Sigmoid colon (tissue), 6 donors: ENCODE measurements at regions not wholly inside any gene's neighbourhood (a gene's known extent, or its start where the extent isn't known, plus 50 kb on each side); places are given as distances from the start of the nearest gene placed in this dataset.

Experiments
- DNase-seq: peaks from one replicate; pipeline ENCODE4 v3.0.0-alpha.2; 2019
- H3K27ac ChIP-seq, 4 donors: fragments of 200-600 bp; sonication (generic); one replicate each; pipeline ENCODE4 v1.5.1; 2016 to 2019; ENCODE audit warnings: mild to moderate bottlenecking in 1 of 4
- H3K27me3 ChIP-seq, 3 donors: fragments of 200-600 bp; sonication (generic); one replicate each; pipeline ENCODE4 v1.5.1; 2019; ENCODE audit warnings: mild to moderate bottlenecking in 1 of 3
- H3K36me3 ChIP-seq, 4 donors: fragments of 200-600 bp; sonication (generic); one replicate each; pipeline ENCODE4 v1.5.1; 2016 to 2019
- H3K4me1 ChIP-seq, 4 donors: fragments of 200-600 bp; sonication (generic); one replicate each; pipeline ENCODE4 v1.5.1; 2017 to 2019
- H3K4me3 ChIP-seq, 4 donors: fragments of 200-600 bp; sonication (generic); one replicate each; pipeline ENCODE4 v1.5.1; 2017 to 2019; ENCODE audit warnings: mild to moderate bottlenecking in 2 of 4, moderate library complexity in 1 of 4
- H3K9me3 ChIP-seq, 4 donors: fragments of 200-600 bp in 3 of 4; sonication (generic) in 3 of 4; one replicate each; pipeline versions ENCODE4 v1.5.1 to v1.6.1; 2013 to 2019
- CTCF ChIP-seq, 4 experiments: fragments of 450-650 bp in 3 of 4; fragments of 200-600 bp in 1 of 4; IDR thresholded peaks; one replicate each; pipeline ENCODE4 v1.5.1; 2016 to 2019; ENCODE audit warnings: antibody characterized with exemption in 4 of 4, mild to moderate bottlenecking in 3 of 4, moderate library complexity in 2 of 4
- EP300 ChIP-seq, 4 donors: sonication (generic); formaldehyde crosslinking; IDR thresholded peaks; one replicate each; pipeline ENCODE4 v1.6.1; 2017; ENCODE audit warnings: antibody characterized with exemption in 4 of 4
- POLR2A ChIP-seq, 2 donors: fragments of 450-650 bp; IDR thresholded peaks; one replicate each; pipeline ENCODE4 v1.6.1; 2016; ENCODE audit warnings: antibody characterized with exemption in 2 of 2, mild to moderate bottlenecking in 2 of 2, moderate library complexity in 2 of 2
- POLR2AphosphoS5 ChIP-seq, 4 donors: sonication (generic); formaldehyde crosslinking; IDR thresholded peaks; one replicate each; pipeline ENCODE4 v1.6.1; 2017; ENCODE audit warnings: antibody characterized with exemption in 4 of 4
- WGBS, 2 donors: extraction: QIAGEN DNeasy Blood & Tissue Kit; methylation state at CpG; one replicate each; pipeline ENCODE4 v1.1.7; 2013; 5-methylcytosine and 5-hydroxymethylcytosine counted together
- intact Hi-C: fragments of 100-400 bp; cut with DNase I; formaldehyde crosslinking; loops from one replicate; pipeline ENCODE4 v1.15.1; 2023
- donor health status: healthy with polysubstance abuse.
- donor health status: healthy.

GRCh38 chr4:77431546-77431945 is 174.1 kb upstream of the CXCL13 start:
- 89% methylated on average over 1 of the region's 1 CpG for WGBS, 2 donors

GRCh38 chr4:77432717-77433417 is 172.8 kb upstream of the CXCL13 start:
- Histone ChIP-seq H3K36me3 (no peaks in the 10 kb centered on the region), H3K4me3 (no peak overlapping the region), H3K27ac (no peak overlapping the region), H3K9me3 (no peaks in the 10 kb centered on the region), H3K4me1 (peaks cover 0 to 7% (median 3%) of the 10 kb centered on the region in 4 donors), H3K27me3 (no peaks in the 10 kb centered on the region)
- intact Hi-C loops: no loop called here
- WGBS, 2 donors: 19 to 64% methylated on average over 3 of the region's 3 CpGs
- TF ChIP-seq CTCF (IDR thresholded peaks at IDR 0.05) (no peak), EP300 (IDR thresholded peaks at IDR 0.05) (no peak), POLR2AphosphoS5 (IDR thresholded peaks at IDR 0.05) (no peak), POLR2A (IDR thresholded peaks at IDR 0.05) (no peak)
- no peak for DNase-seq

More at GRCh38 chr4:77431546-77431945, 174.1 kb upstream of the CXCL13 start:
- peaks cover 0 to 7% (median 3%) of the 10 kb centered on the region in 4 donors for H3K4me1 ChIP-seq
- intact Hi-C loops: no loop called here
- TF ChIP-seq POLR2AphosphoS5 (IDR thresholded peaks at IDR 0.05): no peak
- no peak for TF ChIP-seq EP300 (IDR thresholded peaks at IDR 0.05)
- TF ChIP-seq CTCF (IDR thresholded peaks at IDR 0.05): no peak
- no peak for TF ChIP-seq POLR2A (IDR thresholded peaks at IDR 0.05)
- no peak overlapping the region for H3K4me3 ChIP-seq
- no peaks in the 10 kb centered on the region for H3K9me3 ChIP-seq
- no peak for DNase-seq
- H3K27ac ChIP-seq: no peak overlapping the region
- no peaks in the 10 kb centered on the region for H3K27me3 ChIP-seq
- no peaks in the 10 kb centered on the region for H3K36me3 ChIP-seq

- intact Hi-C loops: no loop called here
- Histone ChIP-seq H3K9me3 (no peaks in the 10 kb centered on the region), H3K27ac (no peak overlapping the region), H3K27me3 (no peaks in the 10 kb centered on the region), H3K4me3 (no peak overlapping the region), H3K4me1 (peaks cover 0 to 7% (median 3%) of the 10 kb centered on the region in 4 donors), H3K36me3 (no peaks in the 10 kb centered on the region)
- TF ChIP-seq POLR2AphosphoS5 (IDR thresholded peaks at IDR 0.05): no peak
- peak in 3 of 4 experiments; percentile 26 to 47 (median 46) for TF ChIP-seq CTCF (IDR thresholded peaks at IDR 0.05)
- no peak for TF ChIP-seq EP300 (IDR thresholded peaks at IDR 0.05)
- TF ChIP-seq POLR2A (IDR thresholded peaks at IDR 0.05): no peak
- WGBS, 2 donors: 0 to 1% methylated on average over 2 of the region's 2 CpGs
- DNase-seq: no peak
Measured at GRCh38 chr4:77433418-77433733, 172.2 kb upstream of the CXCL13 start.

- DNase-seq: no peak
- Histone ChIP-seq H3K27me3 (no peaks in the 10 kb centered on the region), H3K4me3 (no peak overlapping the region), H3K4me1 (peaks cover 0 to 7% (median 3%) of the 10 kb centered on the region in 4 donors), H3K9me3 (no peaks in the 10 kb centered on the region), H3K27ac (no peak overlapping the region), H3K36me3 (no peaks in the 10 kb centered on the region)
- WGBS, 2 donors: 71 to 73% methylated on average over 10 of the region's 10 CpGs
- intact Hi-C loops: no loop called here
- TF ChIP-seq POLR2A (IDR thresholded peaks at IDR 0.05) (no peak), CTCF (IDR thresholded peaks at IDR 0.05) (no peak), POLR2AphosphoS5 (IDR thresholded peaks at IDR 0.05) (no peak), EP300 (IDR thresholded peaks at IDR 0.05) (no peak)
Measured at GRCh38 chr4:77434299-77435092, 171.1 kb upstream of the CXCL13 start.
